Islet of Langerhans (tissue), 1 donor: ENCODE measurements at regions not wholly inside any gene's neighbourhood (a gene's known extent, or its start where the extent isn't known, plus 50 kb on each side); places are given as distances from the start of the nearest gene placed in this dataset.
A peak's percentile ranks its signal among the peaks of the same experiment; 100 is the strongest.

Source experiments
- FAIRE-seq: peaks from one replicate; lab custom pipeline; 2011; peaks lifted over from hg19 to GRCh38; lab: Jason Lieb, UNC

GRCh38 chr5:8138884-8139283 is 269.9 kb downstream of the MTRR start:
- no peak for FAIRE-seq

- FAIRE-seq, result no peak
These were observed 281.8 kb downstream of the MTRR start for GRCh38 chr5:8150791-8151190.

GRCh38 chr5:8156706-8157105 is 287.8 kb downstream of the MTRR start:
- FAIRE-seq, result no peak

GRCh38 chr5:8157320-8157822 is 288.4 kb downstream of the MTRR start:
- FAIRE-seq, result no peak

- no peak for FAIRE-seq
These were observed 307.2 kb downstream of the MTRR start for GRCh38 chr5:8176101-8176693.

- no peak for FAIRE-seq
These were observed 315.6 kb downstream of the MTRR start for GRCh38 chr5:8184455-8185063.

- no peak for FAIRE-seq
These were observed 316.9 kb downstream of the MTRR start for GRCh38 chr5:8185852-8186251.

GRCh38 chr5:8188874-8189565 is 320.1 kb downstream of the MTRR start:
- FAIRE-seq, result peak; percentile 94

- no peak for FAIRE-seq
These were observed 323.9 kb downstream of the MTRR start for GRCh38 chr5:8192840-8193239.

- FAIRE-seq, result no peak
These were observed 327.1 kb downstream of the MTRR start for GRCh38 chr5:8196061-8196460.

GRCh38 chr5:8208307-8208706 is 339.4 kb downstream of the MTRR start:
- no peak for FAIRE-seq

GRCh38 chr5:8209500-8209899 is 340.6 kb downstream of the MTRR start:
- no peak for FAIRE-seq

- no peak for FAIRE-seq
These were observed 344.8 kb downstream of the MTRR start for GRCh38 chr5:8213701-8214240.

- FAIRE-seq, result no peak
These were observed 348.0 kb downstream of the MTRR start for GRCh38 chr5:8216921-8217320.

- FAIRE-seq, result no peak
These were observed 357.2 kb downstream of the MTRR start for GRCh38 chr5:8226148-8226547.

- no peak for FAIRE-seq
These were observed 358.2 kb downstream of the MTRR start for GRCh38 chr5:8227112-8227511.

- FAIRE-seq, result no peak
These were observed 360.6 kb downstream of the MTRR start for GRCh38 chr5:8229551-8229950.

- FAIRE-seq, result no peak
These were observed 361.9 kb downstream of the MTRR start for GRCh38 chr5:8230868-8231267.

GRCh38 chr5:8233479-8233878 is 364.5 kb downstream of the MTRR start:
- FAIRE-seq, result no peak

- no peak for FAIRE-seq
These were observed 365.3 kb downstream of the MTRR start for GRCh38 chr5:8234179-8234770.

GRCh38 chr5:8238080-8238479 is 369.1 kb downstream of the MTRR start:
- no peak for FAIRE-seq

GRCh38 chr5:8239198-8239597 is 370.2 kb downstream of the MTRR start:
- no peak for FAIRE-seq

- FAIRE-seq, result no peak
These were observed 370.7 kb downstream of the MTRR start for GRCh38 chr5:8239646-8240045.
